Hematopoietic multipotent progenitor cell treated with erythropoietin and hydrocortisone succinate and interleukin-3 and kit ligand, for 8 days (in vitro differentiated cells): ENCODE measurements at regions not wholly inside any gene's neighbourhood (a gene's known extent, or its start where the extent isn't known, plus 50 kb on each side); places are given as distances from the start of the nearest gene placed in this dataset.
"Not testable (repeated sequence)": the region's sequence is repeated elsewhere in the genome, so short reads cannot be mapped to it uniquely, and the experiment has no call there.

Experiments used
- DNase-seq: peaks from one replicate; pipeline ENCODE4 v3.0.0-alpha.2; 2015

GRCh38 chrX:35625714-35626113, 172.4 kb upstream of the MAGEB16 start:
- DNase-seq = no peak

- DNase-seq = no peak
Observed at GRCh38 chrX:35626124-35626523, 172.0 kb upstream of the MAGEB16 start.

- DNase-seq = not testable (repeated sequence)
Observed at GRCh38 chrX:35635971-35636370, 162.2 kb upstream of the MAGEB16 start.

- no peak for DNase-seq
Observed at GRCh38 chrX:35664833-35665232, 133.3 kb upstream of the MAGEB16 start.

- no peak for DNase-seq
Observed at GRCh38 chrX:35665311-35665710, 132.8 kb upstream of the MAGEB16 start.

- no peak for DNase-seq
Observed at GRCh38 chrX:35670889-35671288, 127.3 kb upstream of the MAGEB16 start.

- DNase-seq = no peak
Observed at GRCh38 chrX:35675151-35675550, 123.0 kb upstream of the MAGEB16 start.

- no peak for DNase-seq
Observed at GRCh38 chrX:35680940-35681346, 117.2 kb upstream of the MAGEB16 start.

- no peak for DNase-seq
Observed at GRCh38 chrX:35682476-35682875, 115.7 kb upstream of the MAGEB16 start.

GRCh38 chrX:35696760-35697234, 101.3 kb upstream of the MAGEB16 start:
- no peak for DNase-seq

GRCh38 chrX:35699642-35700041, 98.5 kb upstream of the MAGEB16 start:
- peak; percentile 6 for DNase-seq

- DNase-seq = no peak
Observed at GRCh38 chrX:35700121-35700520, 98.0 kb upstream of the MAGEB16 start.

- DNase-seq = no peak
Observed at GRCh38 chrX:35711281-35711680, 86.9 kb upstream of the MAGEB16 start.

- DNase-seq = no peak
Observed at GRCh38 chrX:35722128-35722527, 76.0 kb upstream of the MAGEB16 start.

GRCh38 chrX:35726176-35726575, 72.0 kb upstream of the MAGEB16 start:
- DNase-seq = peak; percentile 13

- DNase-seq = no peak
Observed at GRCh38 chrX:35728481-35728880, 69.7 kb upstream of the MAGEB16 start.

GRCh38 chrX:35733879-35734278, 64.3 kb upstream of the MAGEB16 start:
- no peak for DNase-seq

GRCh38 chrX:35741142-35741541, 57.0 kb upstream of the MAGEB16 start:
- DNase-seq = no peak

GRCh38 chrX:35743331-35743730, 54.8 kb upstream of the MAGEB16 start:
- DNase-seq = no peak
